Transverse colon (tissue), 4 donors: ENCODE measurements at regions not wholly inside any gene's neighbourhood (a gene's known extent, or its start where the extent isn't known, plus 50 kb on each side); places are given as distances from the start of the nearest gene placed in this dataset.

Source experiments
- DNase-seq: peaks from one replicate; pipeline ENCODE4 v3.0.0-alpha.2; 2019
- H3K27ac ChIP-seq, 4 donors: fragments of 200-600 bp; sonication (generic); 2 replicates each; pipeline ENCODE4 v1.5.1; 2016 to 2018; ENCODE audit warnings: inconsistent platforms in 4 of 4
- H3K27me3 ChIP-seq: fragments of 200-600 bp; sonication (generic); 2 replicates; pipeline ENCODE4 v1.5.1; 2017; ENCODE audit warnings: inconsistent platforms
- H3K36me3 ChIP-seq, 4 donors: fragments of 200-600 bp; sonication (generic); 2 replicates each; pipeline ENCODE4 v1.5.1; 2017 to 2019; ENCODE audit warnings: inconsistent platforms in 4 of 4
- H3K4me1 ChIP-seq, 4 donors: fragments of 200-600 bp; sonication (generic); 2 replicates each; pipeline ENCODE4 v1.5.1; 2017 to 2020; ENCODE audit warnings: inconsistent platforms in 4 of 4
- H3K4me3 ChIP-seq, 4 donors: fragments of 200-600 bp; sonication (generic); 1 replicate in 1 of 4; 2 replicates in 3 of 4; pipeline versions ENCODE4 v1.5.1 to v1.6.1; 2017 to 2019; ENCODE audit warnings: inconsistent platforms in 4 of 4
- H3K9me3 ChIP-seq, 2 donors: fragments of 200-600 bp; sonication (generic); 2 replicates each; pipeline ENCODE4 v1.5.1; 2017 to 2019; ENCODE audit warnings: inconsistent platforms in 2 of 2
- EP300 ChIP-seq: sonication (generic); formaldehyde crosslinking; IDR thresholded peaks from one replicate; pipeline ENCODE4 v1.6.1; 2017; ENCODE audit warnings: antibody characterized with exemption, low read depth
- POLR2A ChIP-seq: fragments of 450-650 bp; IDR thresholded peaks from one replicate; pipeline ENCODE4 v1.6.1; 2016; ENCODE audit warnings: antibody characterized with exemption, mild to moderate bottlenecking, moderate library complexity
- POLR2AphosphoS5 ChIP-seq, 3 donors: sonication (generic); formaldehyde crosslinking; IDR thresholded peaks; one replicate each; pipeline ENCODE4 v1.6.1; 2016; ENCODE audit warnings: antibody characterized with exemption in 3 of 3
- WGBS, 2 donors: methylation state at CpG; one replicate each; pipeline ENCODE4 v1.1.5; 2018; ENCODE audit warnings: low coverage in 1 of 2; 5-methylcytosine and 5-hydroxymethylcytosine counted together
- in situ Hi-C, 4 donors: fragments of 200-750 bp; cut with MboI; loops; one replicate each; pipeline versions ENCODE4 v1.15.0 to v1.15.1; 2017; ENCODE audit warnings: low sequenced_read_pairs in 3 of 4, low pct_ligation_motif_present in 1 of 4, low pct_unique_long_range_greater_than_20kb in 1 of 4
- intact Hi-C: fragments of 100-400 bp; cut with DNase I; formaldehyde crosslinking; loops from one replicate; pipeline ENCODE4 v1.15.1; 2023; ENCODE audit warnings: low total_unique reads
- TF ChIP-seq, protein P1 (sequence below), 5 experiments: fragments of 200-600 bp in 3 of 5; fragments of 450-650 bp in 2 of 5; sonication (generic) in 3 of 5; IDR thresholded peaks; 1 replicate in 2 of 5; 2 replicates in 3 of 5; pipeline ENCODE4 v1.5.1; 2016 to 2017; ENCODE audit warnings: antibody characterized with exemption in 5 of 5, inconsistent platforms in 3 of 5, mild to moderate bottlenecking in 2 of 5, moderate library complexity in 1 of 5

DNA sequence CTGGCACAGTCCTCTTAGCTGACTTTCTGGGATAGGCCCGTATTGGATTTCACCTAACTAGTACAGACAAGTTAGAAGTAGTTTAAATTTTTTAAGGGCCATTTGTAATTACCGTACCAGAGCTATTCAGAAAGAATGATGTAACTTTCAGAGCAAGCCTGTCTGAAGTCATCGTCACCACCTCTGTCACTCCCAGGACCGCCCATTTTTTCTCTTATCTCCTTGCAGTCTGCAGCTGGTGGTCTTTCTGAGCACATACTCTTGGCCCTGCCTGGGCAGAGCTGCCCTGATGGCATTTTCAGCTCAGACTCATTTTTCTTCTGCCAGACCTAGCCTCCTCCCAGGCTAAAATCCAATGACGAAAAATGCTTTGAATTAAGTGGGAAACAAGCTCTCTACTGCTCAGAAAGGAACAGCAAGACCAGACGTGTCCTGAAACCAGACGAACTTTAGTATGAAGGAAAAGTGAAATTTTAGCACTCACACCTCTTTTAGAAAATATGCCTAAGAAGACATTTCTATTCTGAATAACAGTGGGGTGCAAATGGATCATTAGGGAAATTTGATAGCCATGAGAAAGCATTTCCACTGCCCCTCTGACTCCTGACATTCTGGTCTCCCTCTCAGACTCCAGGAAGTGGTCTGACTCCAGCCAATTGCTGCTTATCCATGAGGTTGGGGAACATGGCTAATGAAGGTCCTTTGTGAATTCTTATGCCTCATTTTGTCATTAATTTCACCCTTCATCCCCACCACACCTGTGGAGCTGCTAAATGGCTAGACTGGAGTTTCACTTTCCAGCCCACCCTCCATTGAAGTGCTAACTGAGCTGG, 162.4 kb upstream of the GYPA start:
- no peaks in the 10 kb centered on the region for H3K36me3 ChIP-seq
- DNase-seq, result no peak
- 67 to 78% methylated on average over 4 to 7 of the region's 7 CpGs for WGBS, 2 donors
- no peaks in the 10 kb centered on the region for H3K9me3 ChIP-seq
- no peak overlapping the region for H3K27ac ChIP-seq
- no peak overlapping the region for H3K4me3 ChIP-seq
- in situ Hi-C loops (no loop called here), intact Hi-C loops (no loop called here)
- no peaks in the 10 kb centered on the region for H3K27me3 ChIP-seq
- H3K4me1 ChIP-seq, result no peaks in the 10 kb centered on the region
- no peak for TF ChIP-seq EP300
- TF ChIP-seq, protein P1, sequence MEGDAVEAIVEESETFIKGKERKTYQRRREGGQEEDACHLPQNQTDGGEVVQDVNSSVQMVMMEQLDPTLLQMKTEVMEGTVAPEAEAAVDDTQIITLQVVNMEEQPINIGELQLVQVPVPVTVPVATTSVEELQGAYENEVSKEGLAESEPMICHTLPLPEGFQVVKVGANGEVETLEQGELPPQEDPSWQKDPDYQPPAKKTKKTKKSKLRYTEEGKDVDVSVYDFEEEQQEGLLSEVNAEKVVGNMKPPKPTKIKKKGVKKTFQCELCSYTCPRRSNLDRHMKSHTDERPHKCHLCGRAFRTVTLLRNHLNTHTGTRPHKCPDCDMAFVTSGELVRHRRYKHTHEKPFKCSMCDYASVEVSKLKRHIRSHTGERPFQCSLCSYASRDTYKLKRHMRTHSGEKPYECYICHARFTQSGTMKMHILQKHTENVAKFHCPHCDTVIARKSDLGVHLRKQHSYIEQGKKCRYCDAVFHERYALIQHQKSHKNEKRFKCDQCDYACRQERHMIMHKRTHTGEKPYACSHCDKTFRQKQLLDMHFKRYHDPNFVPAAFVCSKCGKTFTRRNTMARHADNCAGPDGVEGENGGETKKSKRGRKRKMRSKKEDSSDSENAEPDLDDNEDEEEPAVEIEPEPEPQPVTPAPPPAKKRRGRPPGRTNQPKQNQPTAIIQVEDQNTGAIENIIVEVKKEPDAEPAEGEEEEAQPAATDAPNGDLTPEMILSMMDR (IDR thresholded peaks at IDR 0.05), result no peak
- TF ChIP-seq POLR2AphosphoS5 (IDR thresholded peaks at IDR 0.05), result no peak
- no peak for TF ChIP-seq POLR2A

DNA sequence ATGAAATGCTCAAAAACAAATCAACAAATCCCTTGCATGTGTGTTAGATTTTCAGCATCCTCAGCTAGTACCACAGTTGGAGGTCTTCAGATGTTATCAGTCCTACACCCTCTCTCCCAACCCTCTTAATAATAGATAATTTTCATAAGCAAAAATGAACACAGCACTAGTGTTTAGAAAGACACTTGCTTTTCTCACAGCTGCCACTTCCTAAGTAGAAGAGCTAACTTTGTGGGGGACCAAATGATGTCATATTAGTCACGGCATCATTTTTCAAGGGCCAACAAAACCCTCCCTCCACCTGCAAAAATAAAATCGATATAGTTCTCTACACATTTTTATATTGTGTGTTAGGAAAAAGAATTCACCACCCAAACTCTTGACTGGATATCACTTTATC, 163.5 kb upstream of the GYPA start:
- DNase-seq, result no peak
- intact Hi-C loops, result no loop called here
- no peaks in the 10 kb centered on the region for H3K9me3 ChIP-seq
- no peak overlapping the region for H3K4me3 ChIP-seq
- no peaks in the 10 kb centered on the region for H3K4me1 ChIP-seq
- no peak overlapping the region for H3K27ac ChIP-seq
- H3K36me3 ChIP-seq, result no peaks in the 10 kb centered on the region
- H3K27me3 ChIP-seq, result no peaks in the 10 kb centered on the region
- in situ Hi-C loops, result no loop called here
- 82 to 88% methylated on average over 2 of the region's 2 CpGs for WGBS, 2 donors
- TF ChIP-seq POLR2A (no peak), EP300 (no peak), POLR2AphosphoS5 (IDR thresholded peaks at IDR 0.05) (no peak)
- TF ChIP-seq, protein P1 (IDR thresholded peaks at IDR 0.05), result no peak

DNA sequence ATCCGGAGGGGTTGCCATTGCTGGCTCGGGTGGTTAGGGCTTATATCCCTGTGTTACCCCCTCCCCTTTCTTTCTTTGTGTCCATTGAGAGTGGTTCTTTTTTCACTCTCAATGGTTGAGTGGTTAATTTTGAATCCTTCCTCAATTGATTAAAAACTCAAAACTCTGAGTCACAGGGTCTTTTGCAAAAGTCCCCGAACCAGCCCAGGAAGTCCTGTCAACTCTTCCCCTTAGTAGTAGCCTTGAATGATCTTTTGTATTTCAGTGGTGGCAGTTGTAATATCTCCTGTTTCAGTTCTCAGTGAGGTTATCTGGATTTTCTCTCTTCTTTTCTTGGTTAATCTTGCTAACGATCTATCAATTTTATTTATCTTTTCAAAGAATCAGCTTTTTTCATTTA, 170.0 kb upstream of the GYPA start:
- in situ Hi-C loops (no loop called here), intact Hi-C loops (no loop called here)
- H3K4me1 ChIP-seq, result no peaks in the 10 kb centered on the region
- no peak overlapping the region for H3K4me3 ChIP-seq
- 78 to 82% methylated on average over 4 of the region's 4 CpGs for WGBS, 2 donors
- TF ChIP-seq POLR2AphosphoS5 (IDR thresholded peaks at IDR 0.05) (no peak), EP300 (no peak), POLR2A (no peak)
- TF ChIP-seq, protein P1 (IDR thresholded peaks at IDR 0.05), result no peak
- H3K27me3 ChIP-seq, result no peaks in the 10 kb centered on the region
- no peak for DNase-seq
- peaks cover 10 to 12% of the 10 kb centered on the region in 2 donors for H3K9me3 ChIP-seq
- no peaks in the 10 kb centered on the region for H3K36me3 ChIP-seq
- no peak overlapping the region for H3K27ac ChIP-seq

DNA sequence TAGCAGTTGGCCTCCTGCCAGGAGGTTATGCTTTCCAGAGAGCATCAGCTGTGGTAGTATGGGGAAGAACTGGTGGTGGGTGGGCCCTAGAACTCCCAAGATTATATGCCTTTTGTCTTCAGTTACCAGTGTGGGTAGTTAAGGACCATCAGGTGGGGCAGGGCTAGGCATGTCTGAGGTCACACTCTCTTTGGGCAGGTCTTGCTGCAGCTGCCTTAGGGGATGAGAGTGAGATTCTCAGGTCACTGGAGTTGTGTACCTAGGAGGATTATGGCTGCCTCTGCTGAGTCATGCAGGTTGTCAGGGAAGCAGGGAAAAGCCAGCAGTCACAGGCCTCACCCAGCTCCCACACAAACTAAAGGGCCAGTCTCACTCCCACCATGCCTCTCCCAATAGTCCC, 172.9 kb upstream of the GYPA start:
- TF ChIP-seq POLR2A (no peak), POLR2AphosphoS5 (IDR thresholded peaks at IDR 0.05) (no peak), EP300 (no peak)
- TF ChIP-seq, protein P1 (IDR thresholded peaks at IDR 0.05), result no peak
- in situ Hi-C loops, result no loop called here
- H3K4me3 ChIP-seq, result no peak overlapping the region
- H3K4me1 ChIP-seq, result no peaks in the 10 kb centered on the region
- H3K36me3 ChIP-seq, result no peaks in the 10 kb centered on the region
- H3K27ac ChIP-seq, result no peak overlapping the region
- DNase-seq, result no peak
- peaks cover 10 to 15% of the 10 kb centered on the region in 2 donors for H3K9me3 ChIP-seq
- intact Hi-C loops, result no loop called here
- no peaks in the 10 kb centered on the region for H3K27me3 ChIP-seq
